Osteocyte (in vitro differentiated cells): ENCODE measurements at regions not wholly inside any gene's neighbourhood (a gene's known extent, or its start where the extent isn't known, plus 50 kb on each side); places are given as distances from the start of the nearest gene placed in this dataset.
A peak's percentile ranks its signal among the peaks of the same experiment; 100 is the strongest.

Experiments
- DNase-seq: peaks from one replicate; pipeline ENCODE4 v3.0.0; 2021; ENCODE audit warnings: mixed read lengths; ENCODE audit not compliant: unreplicated experiment; ENCODE audit errors: extremely low spot score
- H3K27ac Mint-ChIP-seq: one replicate; pipeline ENCODE4 v1.8.0; 2021; ENCODE audit warnings: mild to moderate bottlenecking, mixed read lengths; ENCODE audit not compliant: unreplicated experiment
- H3K27me3 Mint-ChIP-seq: one replicate; pipeline ENCODE4 v1.8.0; 2021; ENCODE audit warnings: mixed read lengths; ENCODE audit not compliant: unreplicated experiment
- H3K36me3 Mint-ChIP-seq: one replicate; pipeline ENCODE4 v1.8.0; 2021; ENCODE audit warnings: mixed read lengths; ENCODE audit not compliant: unreplicated experiment
- H3K4me1 Mint-ChIP-seq: one replicate; pipeline ENCODE4 v1.8.0; 2021; ENCODE audit warnings: mixed read lengths; ENCODE audit not compliant: unreplicated experiment
- H3K4me3 Mint-ChIP-seq: one replicate; pipeline ENCODE4 v1.8.0; 2021; ENCODE audit warnings: mild to moderate bottlenecking, moderate library complexity, mixed read lengths; ENCODE audit not compliant: unreplicated experiment
- H3K9me3 Mint-ChIP-seq: one replicate; pipeline ENCODE4 v1.8.0; 2021; ENCODE audit warnings: mixed read lengths; ENCODE audit not compliant: unreplicated experiment
- CTCF ChIP-seq: fragments of 200-600 bp; sonication (generic); IDR thresholded peaks from 2 replicates; pipeline ENCODE4 v1.5.0; 2021; ENCODE audit warnings: antibody characterized with exemption, mild to moderate bottlenecking, moderate library complexity

- Mint-ChIP-seq H3K9me3 (peaks cover 9% of the 10 kb centered on the region), H3K4me3 (no peak overlapping the region), H3K27ac (no peak overlapping the region), H3K36me3 (no peaks in the 10 kb centered on the region), H3K27me3 (no peaks in the 10 kb centered on the region), H3K4me1 (no peaks in the 10 kb centered on the region)
- DNase-seq, result no peak
- TF ChIP-seq CTCF, result no peak
These were observed 113.7 kb downstream of the OLFM4 start for GRCh38 chr13:53142306-53142705.

- no peak for TF ChIP-seq CTCF
- Mint-ChIP-seq H3K9me3 (peaks cover 5% of the 10 kb centered on the region), H3K4me1 (no peaks in the 10 kb centered on the region), H3K27me3 (no peaks in the 10 kb centered on the region), H3K36me3 (no peaks in the 10 kb centered on the region), H3K4me3 (no peak overlapping the region), H3K27ac (no peak overlapping the region)
- no peak for DNase-seq
These were observed 115.2 kb downstream of the OLFM4 start for GRCh38 chr13:53143757-53144339.

- no peak overlapping the region for H3K27ac Mint-ChIP-seq
- H3K27me3 Mint-ChIP-seq, result no peaks in the 10 kb centered on the region
- no peak for DNase-seq
- no peaks in the 10 kb centered on the region for H3K36me3 Mint-ChIP-seq
- H3K9me3 Mint-ChIP-seq, result peaks cover 5% of the 10 kb centered on the region
- no peak for TF ChIP-seq CTCF
- no peaks in the 10 kb centered on the region for H3K4me1 Mint-ChIP-seq
- H3K4me3 Mint-ChIP-seq, result no peak overlapping the region
These were observed 116.2 kb downstream of the OLFM4 start for GRCh38 chr13:53144826-53145225.

- Mint-ChIP-seq H3K9me3 (no peaks in the 10 kb centered on the region), H3K27me3 (no peaks in the 10 kb centered on the region), H3K27ac (no peak overlapping the region), H3K4me1 (no peaks in the 10 kb centered on the region), H3K4me3 (no peak overlapping the region), H3K36me3 (no peaks in the 10 kb centered on the region)
- no peak for TF ChIP-seq CTCF
- DNase-seq, result no peak
These were observed 122.0 kb downstream of the OLFM4 start for GRCh38 chr13:53150568-53150967.

GRCh38 chr13:53151336-53152056 is 122.9 kb downstream of the OLFM4 start:
- no peak overlapping the region for H3K27ac Mint-ChIP-seq
- no peaks in the 10 kb centered on the region for H3K36me3 Mint-ChIP-seq
- TF ChIP-seq CTCF, result peak; percentile 58
- no peaks in the 10 kb centered on the region for H3K27me3 Mint-ChIP-seq
- H3K9me3 Mint-ChIP-seq, result no peaks in the 10 kb centered on the region
- H3K4me3 Mint-ChIP-seq, result no peak overlapping the region
- no peak for DNase-seq
- no peaks in the 10 kb centered on the region for H3K4me1 Mint-ChIP-seq
